ENCODE measurements at regions not wholly inside any gene's neighbourhood (a gene's known extent, or its start where the extent isn't known, plus 50 kb on each side); places are given as distances from the start of the nearest gene placed in this dataset.

DNA sequence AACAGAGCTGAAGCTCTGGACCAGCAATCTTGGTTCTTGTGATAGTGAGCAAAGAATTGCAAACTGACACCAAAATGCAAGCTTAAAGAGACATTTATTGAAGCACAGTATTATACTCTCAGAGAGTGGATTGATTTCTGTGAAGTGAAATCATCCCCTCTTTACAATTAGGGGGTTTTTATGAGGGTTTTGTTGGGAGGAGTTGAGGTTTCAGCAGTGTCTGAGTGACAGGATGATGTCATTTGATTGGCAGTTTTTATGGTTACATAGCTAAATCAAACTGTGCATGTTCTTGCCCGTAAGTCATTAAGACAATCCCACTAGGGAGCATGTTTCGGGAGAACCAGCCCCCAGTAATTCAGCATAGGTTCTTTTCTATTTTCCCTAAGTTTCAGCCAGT is 1200.5 kb downstream of the SI start:
- no peak for DNase-seq (ENCODE audit: low read depth, low spot score)
- H3K9me3 Mint-ChIP-seq: peaks cover 20% of the 10 kb centered on the region
- TF ChIP-seq CTCF (conservative IDR thresholded peaks at IDR 0.05): no peak
- H3K27ac Mint-ChIP-seq (ENCODE audit: unreplicated experiment): no peak overlapping the region
- no peak overlapping the region for H3K4me3 Mint-ChIP-seq
- H3K4me1 Mint-ChIP-seq: no peaks in the 10 kb centered on the region
- H3K36me3 Mint-ChIP-seq (ENCODE audit: low read depth): peaks cover 2% of the 10 kb centered on the region
- no peaks in the 10 kb centered on the region for H3K27me3 Mint-ChIP-seq (ENCODE audit: low read depth)

DNA sequence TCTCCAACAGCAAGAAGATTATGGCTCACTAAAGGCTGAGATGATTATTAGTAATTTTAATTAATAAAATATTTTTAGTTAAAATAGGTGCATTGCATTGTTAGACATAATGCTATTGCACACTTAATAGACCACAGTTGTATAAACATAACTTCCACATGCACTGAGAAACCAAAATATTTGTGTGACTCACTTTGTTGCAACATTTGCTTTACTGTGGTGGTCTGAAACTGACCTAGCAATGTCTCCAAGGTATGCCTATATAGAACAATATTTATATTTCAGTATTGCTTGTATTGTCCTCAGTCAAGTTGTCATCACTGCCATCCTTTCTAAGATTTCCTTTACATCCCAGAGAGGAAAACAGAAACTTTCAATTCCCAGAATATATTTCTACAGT is 1215.2 kb downstream of the SI start:
- DNase-seq (ENCODE audit: low read depth, low spot score): no peak
- Mint-ChIP-seq H3K27me3 (ENCODE audit: low read depth) (no peaks in the 10 kb centered on the region), H3K27ac (ENCODE audit: unreplicated experiment) (no peak overlapping the region), H3K4me3 (no peak overlapping the region), H3K36me3 (ENCODE audit: low read depth) (no peaks in the 10 kb centered on the region), H3K9me3 (peaks cover 2% of the 10 kb centered on the region), H3K4me1 (no peaks in the 10 kb centered on the region)
- TF ChIP-seq CTCF (conservative IDR thresholded peaks at IDR 0.05): no peak

DNA sequence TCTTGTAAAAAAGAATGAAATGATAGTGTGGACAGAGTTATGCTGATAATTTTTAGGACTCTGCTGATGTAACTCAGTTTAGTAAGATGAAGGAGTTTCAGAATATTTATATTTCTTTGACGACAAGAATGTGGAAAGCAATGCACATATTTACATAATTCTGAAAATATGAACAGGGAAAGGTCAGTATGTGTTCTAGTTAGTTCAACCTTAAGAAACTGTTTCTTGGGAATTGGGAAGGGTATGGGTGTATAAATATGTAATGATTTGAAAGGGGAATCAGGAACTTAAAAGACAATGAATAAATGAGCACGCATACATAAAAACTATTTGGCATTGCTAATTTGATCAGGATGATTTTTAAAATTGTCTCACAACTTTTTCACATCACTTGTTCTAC is 1226.1 kb downstream of the SI start:
- no peaks in the 10 kb centered on the region for H3K9me3 Mint-ChIP-seq
- H3K27ac Mint-ChIP-seq (ENCODE audit: unreplicated experiment): no peak overlapping the region
- no peaks in the 10 kb centered on the region for H3K4me1 Mint-ChIP-seq
- H3K36me3 Mint-ChIP-seq (ENCODE audit: low read depth): peaks cover 2% of the 10 kb centered on the region
- no peak for DNase-seq (ENCODE audit: low read depth, low spot score)
- TF ChIP-seq CTCF (conservative IDR thresholded peaks at IDR 0.05): no peak
- H3K27me3 Mint-ChIP-seq (ENCODE audit: low read depth): no peaks in the 10 kb centered on the region
- no peak overlapping the region for H3K4me3 Mint-ChIP-seq

DNA sequence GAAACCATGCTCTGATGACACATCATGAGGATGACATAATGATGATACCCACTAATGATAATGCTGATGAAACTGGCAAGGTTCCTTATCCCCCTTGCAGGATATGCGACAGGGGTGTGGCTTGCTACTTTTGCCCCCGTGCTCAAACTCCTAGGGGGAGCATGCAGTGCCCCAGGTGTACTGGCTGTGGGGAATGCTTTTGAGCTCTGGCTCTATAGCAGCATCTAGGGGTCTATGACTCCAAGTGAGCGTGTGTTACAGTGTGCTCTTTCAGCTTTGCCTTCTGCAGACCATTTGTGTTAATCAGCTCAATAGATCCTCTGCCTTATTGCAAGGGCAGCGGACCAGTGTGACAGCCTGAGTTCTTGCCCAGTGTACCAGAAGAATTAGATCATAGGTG is 1239.5 kb downstream of the SI start:
- H3K27ac Mint-ChIP-seq (ENCODE audit: unreplicated experiment): no peak overlapping the region
- no peak for DNase-seq (ENCODE audit: low read depth, low spot score)
- H3K9me3 Mint-ChIP-seq: peaks cover 8% of the 10 kb centered on the region
- H3K4me3 Mint-ChIP-seq: no peak overlapping the region
- H3K36me3 Mint-ChIP-seq (ENCODE audit: low read depth): peaks cover 6% of the 10 kb centered on the region
- TF ChIP-seq CTCF (conservative IDR thresholded peaks at IDR 0.05): no peak
- H3K27me3 Mint-ChIP-seq (ENCODE audit: low read depth): no peaks in the 10 kb centered on the region
- no peaks in the 10 kb centered on the region for H3K4me1 Mint-ChIP-seq

- no peak overlapping the region for H3K4me3 Mint-ChIP-seq
- H3K27ac Mint-ChIP-seq (ENCODE audit: unreplicated experiment): no peak overlapping the region
- DNase-seq (ENCODE audit: low read depth, low spot score): no peak
- H3K36me3 Mint-ChIP-seq (ENCODE audit: low read depth): no peaks in the 10 kb centered on the region
- no peaks in the 10 kb centered on the region for H3K9me3 Mint-ChIP-seq
- no peaks in the 10 kb centered on the region for H3K27me3 Mint-ChIP-seq (ENCODE audit: low read depth)
- no peak for TF ChIP-seq CTCF (conservative IDR thresholded peaks at IDR 0.05)
- H3K4me1 Mint-ChIP-seq: no peaks in the 10 kb centered on the region
Observed at GRCh38 chr3:163832547-163832946, 1245.7 kb downstream of the SI start.

DNA sequence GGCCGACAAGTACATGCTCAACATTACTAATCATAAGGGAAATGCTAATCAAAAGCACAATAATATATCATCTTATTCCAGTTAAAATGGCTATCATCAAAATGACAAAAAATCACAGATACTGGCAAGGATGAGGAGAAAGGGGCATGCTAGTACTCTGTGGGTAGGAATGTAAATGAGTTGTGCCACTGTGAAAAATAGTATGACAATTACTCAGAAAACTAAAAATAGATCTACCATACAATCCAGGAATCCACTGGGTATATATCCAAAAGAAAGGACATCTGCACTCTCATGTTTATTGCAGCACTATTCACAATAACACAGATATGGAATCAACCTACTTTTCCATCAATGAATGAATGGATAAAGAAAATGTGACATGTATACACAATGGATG is 1256.5 kb downstream of the SI start:
- Mint-ChIP-seq H3K36me3 (ENCODE audit: low read depth) (no peaks in the 10 kb centered on the region), H3K27me3 (ENCODE audit: low read depth) (no peaks in the 10 kb centered on the region), H3K9me3 (peaks cover 7% of the 10 kb centered on the region), H3K4me3 (no peak overlapping the region), H3K27ac (ENCODE audit: unreplicated experiment) (no peak overlapping the region), H3K4me1 (peaks cover 6% of the 10 kb centered on the region)
- DNase-seq (ENCODE audit: low read depth, low spot score): no peak
- no peak for TF ChIP-seq CTCF (conservative IDR thresholded peaks at IDR 0.05)

Data from neural crest cell (in vitro differentiated cells).